ENCODE measurements at regions not wholly inside any gene's neighbourhood (a gene's known extent, or its start where the extent isn't known, plus 50 kb on each side); places are given as distances from the start of the nearest gene placed in this dataset.

DNA sequence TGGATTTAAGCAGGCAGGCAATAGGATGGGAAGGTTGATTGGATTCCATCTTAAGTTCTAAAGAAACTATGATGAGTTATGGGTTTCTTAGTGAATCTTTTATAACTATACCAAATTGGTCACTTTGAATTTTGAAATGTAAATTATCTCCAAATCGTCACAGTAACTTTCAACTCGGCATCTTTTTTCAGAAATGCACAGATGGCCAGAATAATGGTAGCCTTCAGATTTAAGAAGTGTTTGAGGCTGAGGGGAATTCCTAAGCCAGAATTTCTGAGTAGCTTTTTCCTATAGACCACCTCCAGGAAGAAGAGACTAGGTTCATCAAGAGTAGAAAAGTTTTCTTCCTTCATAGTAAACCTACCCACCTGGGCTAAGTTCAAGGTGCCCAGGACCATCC is 663.7 kb upstream of the TENM3 start:
- Histone ChIP-seq H2AFZ (ENCODE audit: low read depth, low read length) (no peak overlapping the region), H3K9me3 (ENCODE audit: low read length) (no peaks in the 10 kb centered on the region), H3K4me1 (ENCODE audit: insufficient read depth, low read length) (no peaks in the 10 kb centered on the region), H3K27me3 (ENCODE audit: insufficient read depth, low read length) (no peaks in the 10 kb centered on the region), H3K4me3 (ENCODE audit: low read length) (no peak overlapping the region), H3K36me3 (ENCODE audit: insufficient read depth, low read length) (no peaks in the 10 kb centered on the region)

DNA sequence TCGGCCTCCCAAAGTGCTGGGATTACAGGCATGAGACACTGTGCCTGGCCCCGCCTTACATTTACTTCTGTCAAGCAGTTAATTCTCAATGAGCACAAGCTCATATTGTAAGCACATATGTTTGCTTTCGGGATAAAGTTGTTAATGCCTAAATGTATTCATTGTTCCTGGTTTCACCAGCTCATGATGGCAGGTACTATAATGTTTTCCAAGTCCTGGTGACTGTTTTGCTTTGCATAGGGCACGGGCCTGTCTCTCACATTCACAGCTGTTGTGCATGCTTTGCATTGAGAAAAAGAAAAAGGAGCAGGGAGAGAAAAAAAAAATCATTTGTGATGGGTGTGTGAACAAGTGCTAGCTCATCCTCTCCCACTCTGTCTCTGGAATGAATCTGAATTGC is 661.2 kb upstream of the TENM3 start:
- Histone ChIP-seq H3K27me3 (ENCODE audit: insufficient read depth, low read length) (no peaks in the 10 kb centered on the region), H3K36me3 (ENCODE audit: insufficient read depth, low read length) (no peaks in the 10 kb centered on the region), H3K4me1 (ENCODE audit: insufficient read depth, low read length) (no peaks in the 10 kb centered on the region), H3K4me3 (ENCODE audit: low read length) (no peak overlapping the region), H2AFZ (ENCODE audit: low read depth, low read length) (no peak overlapping the region), H3K9me3 (ENCODE audit: low read length) (no peaks in the 10 kb centered on the region)

DNA sequence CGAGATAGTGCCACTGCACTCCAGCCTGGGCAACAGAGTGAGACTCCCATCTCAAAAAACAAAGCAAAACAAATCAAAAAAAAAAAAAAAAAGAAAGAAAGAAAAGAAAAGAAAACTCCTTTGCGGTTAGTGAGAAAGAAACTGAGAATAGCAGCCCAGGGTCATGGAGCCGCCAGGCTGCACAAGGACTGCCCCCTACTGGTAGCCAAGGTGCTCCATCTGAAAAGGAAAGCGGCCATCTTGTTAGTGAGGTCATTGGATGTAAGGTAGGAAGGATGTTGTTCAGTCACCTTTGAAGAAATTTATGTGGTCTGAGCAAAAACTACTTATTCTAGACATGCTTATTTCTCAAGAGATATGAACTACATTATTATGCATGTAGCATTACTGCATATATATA is 660.6 kb upstream of the TENM3 start:
- H3K4me3 ChIP-seq (ENCODE audit: low read length) = no peak overlapping the region
- H2AFZ ChIP-seq (ENCODE audit: low read depth, low read length) = no peak overlapping the region
- no peaks in the 10 kb centered on the region for H3K36me3 ChIP-seq (ENCODE audit: insufficient read depth, low read length)
- H3K4me1 ChIP-seq (ENCODE audit: insufficient read depth, low read length) = no peaks in the 10 kb centered on the region
- no peaks in the 10 kb centered on the region for H3K9me3 ChIP-seq (ENCODE audit: low read length)
- H3K27me3 ChIP-seq (ENCODE audit: insufficient read depth, low read length) = no peaks in the 10 kb centered on the region

GRCh38 chr4:181588733-181589302 is 654.4 kb upstream of the TENM3 start:
- Histone ChIP-seq H3K9me3 (ENCODE audit: low read length) (no peaks in the 10 kb centered on the region), H2AFZ (ENCODE audit: low read depth, low read length) (no peak overlapping the region), H3K4me3 (ENCODE audit: low read length) (no peak overlapping the region), H3K27me3 (ENCODE audit: insufficient read depth, low read length) (no peaks in the 10 kb centered on the region), H3K36me3 (ENCODE audit: insufficient read depth, low read length) (no peaks in the 10 kb centered on the region), H3K4me1 (ENCODE audit: insufficient read depth, low read length) (peaks cover 7% of the 10 kb centered on the region)

GRCh38 chr4:181592221-181592745 is 650.9 kb upstream of the TENM3 start:
- Histone ChIP-seq H3K36me3 (ENCODE audit: insufficient read depth, low read length) (no peaks in the 10 kb centered on the region), H2AFZ (ENCODE audit: low read depth, low read length) (peak overlapping the region; percentile 3), H3K4me1 (ENCODE audit: insufficient read depth, low read length) (peaks cover 7% of the 10 kb centered on the region), H3K4me3 (ENCODE audit: low read length) (no peak overlapping the region), H3K27me3 (ENCODE audit: insufficient read depth, low read length) (no peaks in the 10 kb centered on the region), H3K9me3 (ENCODE audit: low read length) (no peaks in the 10 kb centered on the region)

- Histone ChIP-seq H3K9me3 (ENCODE audit: low read length) (no peaks in the 10 kb centered on the region), H3K4me1 (ENCODE audit: insufficient read depth, low read length) (peaks cover 7% of the 10 kb centered on the region), H2AFZ (ENCODE audit: low read depth, low read length) (no peak overlapping the region), H3K36me3 (ENCODE audit: insufficient read depth, low read length) (no peaks in the 10 kb centered on the region), H3K4me3 (ENCODE audit: low read length) (no peak overlapping the region), H3K27me3 (ENCODE audit: insufficient read depth, low read length) (no peaks in the 10 kb centered on the region)
These were observed 649.5 kb upstream of the TENM3 start for GRCh38 chr4:181593703-181594102.

DNA sequence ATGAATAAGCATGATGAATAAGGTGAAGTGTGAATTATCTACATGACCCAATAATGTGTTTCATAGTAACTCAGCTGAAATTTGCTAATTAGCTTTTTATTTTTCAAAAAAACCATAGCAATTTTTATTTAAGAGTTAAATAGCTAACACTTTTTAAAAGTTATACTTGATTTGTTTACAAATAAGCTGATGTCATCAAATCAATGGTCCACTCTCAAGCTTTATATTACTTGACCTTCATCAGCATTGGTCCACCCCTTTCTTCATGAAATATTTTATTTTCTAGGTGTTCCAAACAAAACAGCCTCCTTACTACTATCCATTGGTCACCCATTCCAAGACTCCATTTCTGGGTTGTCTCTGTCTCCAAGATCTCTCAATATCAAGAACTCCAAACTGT is 649.0 kb upstream of the TENM3 start:
- Histone ChIP-seq H3K4me1 (ENCODE audit: insufficient read depth, low read length) (peaks cover 7% of the 10 kb centered on the region), H2AFZ (ENCODE audit: low read depth, low read length) (no peak overlapping the region), H3K27me3 (ENCODE audit: insufficient read depth, low read length) (no peaks in the 10 kb centered on the region), H3K9me3 (ENCODE audit: low read length) (no peaks in the 10 kb centered on the region), H3K36me3 (ENCODE audit: insufficient read depth, low read length) (no peaks in the 10 kb centered on the region), H3K4me3 (ENCODE audit: low read length) (no peak overlapping the region)

DNA sequence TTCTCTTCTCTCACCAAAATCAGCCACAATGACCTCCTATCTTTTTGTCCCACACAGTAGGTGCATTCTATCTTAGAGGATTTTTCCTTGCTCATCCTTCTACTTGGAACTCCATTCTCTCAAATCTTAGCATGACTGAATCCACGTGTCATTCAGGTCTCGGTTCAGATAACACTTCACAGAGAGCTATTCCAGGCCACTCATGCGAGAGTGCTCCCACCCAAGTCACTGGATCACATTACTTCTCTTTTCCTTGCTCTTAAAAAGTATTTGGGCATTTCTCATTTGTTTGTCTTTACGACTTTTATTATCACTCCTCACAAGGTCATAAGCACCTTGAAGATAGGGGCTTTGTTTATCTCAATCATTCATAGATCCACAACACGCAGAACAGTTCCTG is 647.5 kb upstream of the TENM3 start:
- H3K4me1 ChIP-seq (ENCODE audit: insufficient read depth, low read length) = peaks cover 7% of the 10 kb centered on the region
- no peaks in the 10 kb centered on the region for H3K9me3 ChIP-seq (ENCODE audit: low read length)
- H2AFZ ChIP-seq (ENCODE audit: low read depth, low read length) = no peak overlapping the region
- H3K4me3 ChIP-seq (ENCODE audit: low read length) = no peak overlapping the region
- H3K36me3 ChIP-seq (ENCODE audit: insufficient read depth, low read length) = no peaks in the 10 kb centered on the region
- H3K27me3 ChIP-seq (ENCODE audit: insufficient read depth, low read length) = no peaks in the 10 kb centered on the region

DNA sequence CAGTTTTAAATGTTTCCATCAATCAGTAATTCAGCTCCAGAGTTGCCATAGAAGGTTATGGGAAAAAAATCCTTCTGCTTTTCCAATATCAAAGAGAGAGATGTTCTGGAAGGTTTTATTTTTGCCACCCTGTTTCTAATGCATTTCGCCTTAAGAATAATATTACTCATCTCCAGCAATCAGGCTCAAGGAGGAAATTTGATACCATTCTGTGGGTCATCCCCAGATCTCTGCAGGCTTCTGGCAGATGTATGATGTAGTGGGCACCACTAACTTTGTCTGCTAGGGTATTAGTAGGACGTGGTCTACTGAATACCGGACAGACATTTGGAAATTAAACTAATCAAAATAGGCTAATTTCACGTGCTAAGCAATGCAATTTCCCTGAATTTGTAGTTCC is 645.4 kb upstream of the TENM3 start:
- Histone ChIP-seq H3K9me3 (ENCODE audit: low read length) (no peaks in the 10 kb centered on the region), H3K27me3 (ENCODE audit: insufficient read depth, low read length) (no peaks in the 10 kb centered on the region), H3K4me3 (ENCODE audit: low read length) (no peak overlapping the region), H3K36me3 (ENCODE audit: insufficient read depth, low read length) (no peaks in the 10 kb centered on the region), H2AFZ (ENCODE audit: low read depth, low read length) (no peak overlapping the region), H3K4me1 (ENCODE audit: insufficient read depth, low read length) (peaks cover 3% of the 10 kb centered on the region)

DNA sequence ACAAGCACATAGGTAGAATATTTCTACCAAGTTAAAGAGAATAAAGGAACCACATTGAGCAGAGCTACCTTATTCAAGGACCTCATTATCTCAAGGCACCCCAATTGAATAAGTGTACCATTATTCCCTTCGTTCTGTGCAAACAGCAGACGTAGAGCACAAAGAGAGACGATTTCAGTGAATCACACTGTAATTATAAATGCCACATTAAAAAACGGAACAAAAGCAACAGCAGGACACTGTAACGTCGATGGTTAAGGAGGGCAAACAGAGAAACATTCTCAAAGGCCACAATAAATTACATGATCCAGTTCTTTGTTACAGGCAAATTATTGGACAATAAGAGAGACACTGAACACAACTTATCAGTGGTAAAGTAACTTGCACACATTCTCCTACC is 644.1 kb upstream of the TENM3 start:
- no peaks in the 10 kb centered on the region for H3K36me3 ChIP-seq (ENCODE audit: insufficient read depth, low read length)
- H2AFZ ChIP-seq (ENCODE audit: low read depth, low read length) = no peak overlapping the region
- no peaks in the 10 kb centered on the region for H3K4me1 ChIP-seq (ENCODE audit: insufficient read depth, low read length)
- H3K4me3 ChIP-seq (ENCODE audit: low read length) = no peak overlapping the region
- no peaks in the 10 kb centered on the region for H3K9me3 ChIP-seq (ENCODE audit: low read length)
- no peaks in the 10 kb centered on the region for H3K27me3 ChIP-seq (ENCODE audit: insufficient read depth, low read length)

GRCh38 chr4:181601103-181601502 is 642.1 kb upstream of the TENM3 start:
- Histone ChIP-seq H3K4me3 (ENCODE audit: low read length) (no peak overlapping the region), H3K36me3 (ENCODE audit: insufficient read depth, low read length) (no peaks in the 10 kb centered on the region), H3K27me3 (ENCODE audit: insufficient read depth, low read length) (no peaks in the 10 kb centered on the region), H2AFZ (ENCODE audit: low read depth, low read length) (no peak overlapping the region), H3K4me1 (ENCODE audit: insufficient read depth, low read length) (no peaks in the 10 kb centered on the region), H3K9me3 (ENCODE audit: low read length) (no peaks in the 10 kb centered on the region)

- H3K27me3 ChIP-seq (ENCODE audit: insufficient read depth, low read length) = no peaks in the 10 kb centered on the region
- H3K4me1 ChIP-seq (ENCODE audit: insufficient read depth, low read length) = peaks cover 11% of the 10 kb centered on the region
- no peaks in the 10 kb centered on the region for H3K36me3 ChIP-seq (ENCODE audit: insufficient read depth, low read length)
- no peak overlapping the region for H3K4me3 ChIP-seq (ENCODE audit: low read length)
- H2AFZ ChIP-seq (ENCODE audit: low read depth, low read length) = no peak overlapping the region
- no peaks in the 10 kb centered on the region for H3K9me3 ChIP-seq (ENCODE audit: low read length)
These were observed 638.7 kb upstream of the TENM3 start for GRCh38 chr4:181604546-181604945.

DNA sequence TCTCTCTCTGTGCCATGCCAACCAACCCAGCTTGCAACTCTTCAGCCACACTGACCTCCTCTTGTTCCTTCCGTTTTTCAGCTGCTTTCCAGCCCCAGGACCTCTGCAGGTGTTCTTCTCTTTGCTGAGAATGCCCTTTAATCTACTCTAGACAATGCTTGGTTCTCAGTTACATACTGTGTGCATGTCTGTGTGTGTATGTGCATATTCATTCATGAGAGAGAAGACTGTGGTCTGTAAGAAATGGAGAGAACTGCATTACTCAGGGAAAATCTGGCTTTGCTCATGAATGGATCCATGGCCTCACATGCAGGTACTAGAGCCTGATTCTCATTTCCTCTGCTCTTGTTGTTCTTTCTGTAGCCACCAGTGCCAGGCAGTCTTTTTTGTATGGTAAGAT is 636.9 kb upstream of the TENM3 start:
- no peak overlapping the region for H2AFZ ChIP-seq (ENCODE audit: low read depth, low read length)
- no peaks in the 10 kb centered on the region for H3K27me3 ChIP-seq (ENCODE audit: insufficient read depth, low read length)
- H3K4me1 ChIP-seq (ENCODE audit: insufficient read depth, low read length) = peaks cover 12% of the 10 kb centered on the region
- no peaks in the 10 kb centered on the region for H3K9me3 ChIP-seq (ENCODE audit: low read length)
- H3K4me3 ChIP-seq (ENCODE audit: low read length) = no peak overlapping the region
- no peaks in the 10 kb centered on the region for H3K36me3 ChIP-seq (ENCODE audit: insufficient read depth, low read length)

DNA sequence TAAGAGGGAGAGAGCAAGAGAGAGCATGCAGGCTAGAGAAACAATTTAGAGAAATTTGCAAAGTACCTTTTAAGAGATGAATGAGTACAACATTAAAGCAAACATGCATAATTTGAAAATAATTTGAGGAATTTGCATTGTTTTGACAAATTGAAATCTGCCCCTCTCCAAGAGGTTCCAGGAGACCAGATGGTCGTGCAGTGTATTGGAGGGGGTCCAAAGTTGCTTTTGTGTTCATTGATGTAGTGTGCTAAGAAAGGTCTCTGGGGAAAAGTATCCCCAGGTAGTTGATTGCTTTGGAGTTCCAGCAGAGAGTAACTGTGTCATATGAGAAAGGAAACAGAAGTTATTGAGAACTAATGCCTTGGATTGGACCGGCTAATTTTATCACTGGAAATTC is 635.0 kb upstream of the TENM3 start:
- Histone ChIP-seq H3K4me3 (ENCODE audit: low read length) (no peak overlapping the region), H3K9me3 (ENCODE audit: low read length) (no peaks in the 10 kb centered on the region), H2AFZ (ENCODE audit: low read depth, low read length) (no peak overlapping the region), H3K27me3 (ENCODE audit: insufficient read depth, low read length) (no peaks in the 10 kb centered on the region), H3K36me3 (ENCODE audit: insufficient read depth, low read length) (no peaks in the 10 kb centered on the region), H3K4me1 (ENCODE audit: insufficient read depth, low read length) (peaks cover 12% of the 10 kb centered on the region)

Data from neuron (in vitro differentiated cells).